CD14-positive monocyte (primary cell): ENCODE measurements at regions not wholly inside any gene's neighbourhood (a gene's known extent, or its start where the extent isn't known, plus 50 kb on each side); places are given as distances from the start of the nearest gene placed in this dataset.

Experiments
- DNase-seq, 3 donors: peaks; one replicate each; pipeline ENCODE4 v3.0.0-alpha.2; 2011 to 2022
- H2AFZ ChIP-seq: 2 replicates; pipeline ENCODE4 v1.6.0; 2012; ENCODE audit warnings: mild to moderate bottlenecking, low read depth, low read length, inconsistent platforms; ENCODE audit not compliant: insufficient read depth, poor library complexity, severe bottlenecking
- H3K27ac ChIP-seq, 2 donors: 1 replicate in 1 of 2; 2 replicates in 1 of 2; pipeline ENCODE4 v1.5.1; 2012 to 2013; ENCODE audit warnings: low read length in 2 of 2, control low read depth in 1 of 2, inconsistent platforms in 1 of 2, low read depth in 1 of 2, mild to moderate bottlenecking in 1 of 2
- H3K27me3 ChIP-seq, 2 donors: one replicate each; pipeline versions ENCODE4 v1.6.0 to v1.6.1; 2011 to 2013; ENCODE audit warnings: low read length in 2 of 2; ENCODE audit not compliant: control insufficient read depth in 2 of 2, insufficient read depth in 2 of 2
- H3K36me3 ChIP-seq, 2 donors: replicated peaks in 1 of 2; 1 replicate in 1 of 2; 2 replicates in 1 of 2; pipeline versions ENCODE4 v1.5.1 to v1.6.1; 2012 to 2013; ENCODE audit warnings: low read length in 2 of 2, control low read depth in 1 of 2, inconsistent platforms in 1 of 2, mild to moderate bottlenecking in 1 of 2; ENCODE audit not compliant: insufficient read depth in 2 of 2, control insufficient read depth in 1 of 2
- H3K4me1 ChIP-seq, 2 donors: 1 replicate in 1 of 2; 2 replicates in 1 of 2; pipeline versions ENCODE4 v1.5.1 to v1.6.1; 2012 to 2013; ENCODE audit warnings: low read length in 2 of 2, control low read depth in 1 of 2, inconsistent platforms in 1 of 2, mild to moderate bottlenecking in 1 of 2, moderate library complexity in 1 of 2; ENCODE audit not compliant: insufficient read depth in 2 of 2, control insufficient read depth in 1 of 2
- H3K4me2 ChIP-seq: replicated peaks from 2 replicates; pipeline ENCODE3; 2012; ENCODE audit warnings: low read length, moderate library complexity, mild to moderate bottlenecking; ENCODE audit not compliant: poor library complexity, severe bottlenecking; ENCODE audit errors: extremely low read depth
- H3K4me3 ChIP-seq, 3 experiments: fragments of 200-600 bp in 1 of 3; sonication (generic) in 1 of 3; replicated peaks in 1 of 3; 1 replicate in 2 of 3; 2 replicates in 1 of 3; pipeline ENCODE4 v1.5.1; 2011 to 2013; ENCODE audit warnings: low read length in 3 of 3, mild to moderate bottlenecking in 3 of 3, control low read depth in 2 of 3, low read depth in 2 of 3, inconsistent platforms in 1 of 3, moderate library complexity in 1 of 3
- H3K79me2 ChIP-seq: 2 replicates; pipeline ENCODE4 v1.6.0; 2012; ENCODE audit warnings: mild to moderate bottlenecking, control low read depth, inconsistent platforms, low read length, moderate library complexity; ENCODE audit not compliant: insufficient read depth
- H3K9ac ChIP-seq: 2 replicates; pipeline ENCODE4 v1.6.0; 2017; ENCODE audit warnings: low read length, mild to moderate bottlenecking; ENCODE audit not compliant: insufficient read depth, poor library complexity, severe bottlenecking
- H3K9me3 ChIP-seq, 2 donors: replicated peaks in 1 of 2; 1 replicate in 1 of 2; 2 replicates in 1 of 2; pipeline versions ENCODE4 v1.5.1 to v1.6.1; 2012 to 2013; ENCODE audit warnings: low read length in 2 of 2, control low read depth in 1 of 2; ENCODE audit not compliant: control insufficient read depth in 1 of 2, insufficient read depth in 1 of 2
- H4K20me1 ChIP-seq: 2 replicates; pipeline ENCODE4 v1.6.0; 2012; ENCODE audit warnings: mild to moderate bottlenecking, low read length, control low read depth, moderate library complexity; ENCODE audit not compliant: insufficient read depth
- H3K27ac Mint-ChIP-seq, 7 donors: one replicate each; pipeline ENCODE4 v1.8.0; 2020; ENCODE audit warnings: mild to moderate bottlenecking in 7 of 7, mixed read lengths in 7 of 7, moderate library complexity in 6 of 7, inconsistent platforms in 2 of 7
- H3K27me3 Mint-ChIP-seq, 3 donors: one replicate each; pipeline ENCODE4 v1.8.0; 2021 to 2022; ENCODE audit warnings: low read depth in 3 of 3, mild to moderate bottlenecking in 3 of 3, mixed read lengths in 3 of 3, moderate library complexity in 3 of 3, inconsistent platforms in 1 of 3
- H3K36me3 Mint-ChIP-seq, 2 donors: one replicate each; pipeline ENCODE4 v1.8.0; 2020; ENCODE audit warnings: mixed read lengths in 2 of 2, inconsistent platforms in 1 of 2, mild to moderate bottlenecking in 1 of 2
- H3K4me1 Mint-ChIP-seq: one replicate; pipeline ENCODE4 v1.8.0; 2020; ENCODE audit warnings: mild to moderate bottlenecking, mixed read lengths
- H3K4me3 Mint-ChIP-seq, 2 donors: one replicate each; pipeline ENCODE4 v1.8.0; 2020; ENCODE audit warnings: mild to moderate bottlenecking in 2 of 2, mixed read lengths in 2 of 2, moderate library complexity in 1 of 2
- H3K9me3 Mint-ChIP-seq, 7 donors: one replicate each; pipeline ENCODE4 v1.8.0; 2020 to 2022; ENCODE audit warnings: mixed read lengths in 7 of 7, mild to moderate bottlenecking in 6 of 7, moderate library complexity in 6 of 7, inconsistent platforms in 2 of 7
- CTCF ChIP-seq: fragments of 200-600 bp; IDR thresholded peaks from one replicate; pipeline ENCODE4 v1.8.0; 2022; ENCODE audit warnings: antibody characterized with exemption, mild to moderate bottlenecking
- WGBS: methylation state at CpG from one replicate; pipeline ENCODE4 v1.1.5; 2013; ENCODE audit warnings: missing lambda C conversion rate; ENCODE audit not compliant: insufficient coverage; 5-methylcytosine and 5-hydroxymethylcytosine counted together
- intact Hi-C, 2 donors: fragments of 100-400 bp; cut with micrococcal nuclease; formaldehyde crosslinking; loops; one replicate each; pipeline versions ENCODE4 v1.15.0 to v1.15.1; 2023

GRCh38 chr17:51508048-51508447 lies 247.7 kb downstream of the UTP18 start:
- intact Hi-C loops = no loop called here
- no peaks in the 10 kb centered on the region for H3K79me2 ChIP-seq
- no peak for DNase-seq
- no peak overlapping the region for H3K4me3 Mint-ChIP-seq
- no peak overlapping the region for H3K4me2 ChIP-seq
- no peaks in the 10 kb centered on the region for H4K20me1 ChIP-seq
- no peaks in the 10 kb centered on the region for H3K4me1 ChIP-seq
- 80% methylated on average over 2 of the region's 4 CpGs for WGBS
- H3K36me3 ChIP-seq = no peaks in the 10 kb centered on the region
- H3K27ac Mint-ChIP-seq = no peak overlapping the region
- H2AFZ ChIP-seq = no peak overlapping the region
- H3K9ac ChIP-seq = no peak overlapping the region
- no peak overlapping the region for H3K4me3 ChIP-seq
- peaks cover 2 to 10% (median 6%) of the 10 kb centered on the region in 3 donors for H3K27me3 Mint-ChIP-seq
- H3K9me3 ChIP-seq = no peaks in the 10 kb centered on the region
- no peaks in the 10 kb centered on the region for H3K4me1 Mint-ChIP-seq
- H3K27ac ChIP-seq = no peak overlapping the region
- no peaks in the 10 kb centered on the region for H3K36me3 Mint-ChIP-seq
- H3K9me3 Mint-ChIP-seq = peaks cover 0 to 3% (median 0%) of the 10 kb centered on the region in 7 donors
- no peak for TF ChIP-seq CTCF
- H3K27me3 ChIP-seq = peaks cover 0 to 2% of the 10 kb centered on the region in 2 donors

- Histone ChIP-seq H3K4me2 (no peak overlapping the region), H3K27me3 (peaks cover 0 to 2% of the 10 kb centered on the region in 2 donors), H3K9me3 (no peaks in the 10 kb centered on the region), H3K4me1 (no peaks in the 10 kb centered on the region), H3K4me3 (no peak overlapping the region), H3K36me3 (no peaks in the 10 kb centered on the region), H3K27ac (no peak overlapping the region), H4K20me1 (no peaks in the 10 kb centered on the region), H3K9ac (no peak overlapping the region), H3K79me2 (no peaks in the 10 kb centered on the region), H2AFZ (no peak overlapping the region)
- Mint-ChIP-seq H3K9me3 (peaks cover 0 to 5% (median 0%) of the 10 kb centered on the region in 7 donors), H3K4me3 (no peak overlapping the region), H3K36me3 (no peaks in the 10 kb centered on the region), H3K27ac (no peak overlapping the region), H3K4me1 (no peaks in the 10 kb centered on the region), H3K27me3 (peaks cover 0 to 5% (median 5%) of the 10 kb centered on the region in 3 donors)
- DNase-seq = no peak
- TF ChIP-seq CTCF = no peak
- no CpG with 5 or more reads among the region's 3 CpGs for WGBS
- intact Hi-C loops = no loop called here
Observed at GRCh38 chr17:51510940-51511339, 250.6 kb downstream of the UTP18 start.
